Neural cell (in vitro differentiated cells): ENCODE measurements at regions not wholly inside any gene's neighbourhood (a gene's known extent, or its start where the extent isn't known, plus 50 kb on each side); places are given as distances from the start of the nearest gene placed in this dataset.
"Not testable (repeated sequence)": the region's sequence is repeated elsewhere in the genome, so short reads cannot be mapped to it uniquely, and the experiment has no call there.

Experiments
- H2AFZ ChIP-seq: fragments of 200-600, 300-800 bp; sonication (generic), shearing (Covaris generic); 2 replicates; pipeline ENCODE4 v1.6.0; 2014; ENCODE audit warnings: low read depth, mild to moderate bottlenecking, antibody characterized with exemption, low read length, moderate library complexity
- H3F3A ChIP-seq: fragments of 200-600 bp; shearing (Covaris generic); 2 replicates; pipeline ENCODE4 v1.6.1; 2016; ENCODE audit warnings: mild to moderate bottlenecking, moderate library complexity, mixed read lengths, antibody characterized with exemption, low read length; ENCODE audit not compliant: insufficient read depth, poor library complexity, severe bottlenecking
- H3K27ac ChIP-seq: fragments of 200-600, 300-800 bp; sonication (generic), shearing (Covaris generic); 2 replicates; pipeline ENCODE4 v1.5.1; 2014; ENCODE audit warnings: mild to moderate bottlenecking, low read length, moderate library complexity
- H3K27me3 ChIP-seq: fragments of 300-800, 200-600 bp; sonication (generic), shearing (Covaris generic); 2 replicates; pipeline ENCODE4 v1.6.0; 2014; ENCODE audit warnings: mild to moderate bottlenecking, low read depth, low read length, moderate library complexity; ENCODE audit not compliant: insufficient read depth
- H3K36me3 ChIP-seq: fragments of 300-800, 200-600 bp; sonication (generic), shearing (Covaris generic); 2 replicates; pipeline ENCODE4 v1.5.1; 2014; ENCODE audit warnings: mild to moderate bottlenecking, antibody characterized with exemption, low read length, moderate library complexity; ENCODE audit not compliant: insufficient read depth
- H3K4me2 ChIP-seq: fragments of 300-800, 200-600 bp; sonication (generic), shearing (Covaris generic); 2 replicates; pipeline ENCODE4 v1.6.0; 2014; ENCODE audit warnings: mild to moderate bottlenecking, low read length
- H3K4me3 ChIP-seq: fragments of 300-800, 200-600 bp; sonication (generic), shearing (Covaris generic); 2 replicates; pipeline ENCODE4 v1.5.1; 2014; ENCODE audit warnings: mild to moderate bottlenecking, low read length, moderate library complexity
- H3K79me2 ChIP-seq: fragments of 200-600 bp; shearing (Covaris generic); replicated peaks from 2 replicates; pipeline ENCODE4 v1.6.0; 2014; ENCODE audit warnings: mild to moderate bottlenecking, low read length, moderate library complexity; ENCODE audit not compliant: insufficient read depth
- H3K9ac ChIP-seq: fragments of 300-800, 200-600 bp; sonication (generic), shearing (Covaris generic); 2 replicates; pipeline ENCODE4 v1.6.1; 2016; ENCODE audit warnings: mild to moderate bottlenecking, low read length, mixed read lengths
- H3K9me2 ChIP-seq: fragments of 200-600 bp; shearing (Covaris generic); 2 replicates; pipeline ENCODE4 v1.6.1; 2016; ENCODE audit warnings: mild to moderate bottlenecking, low read length, mixed read lengths; ENCODE audit not compliant: insufficient read depth
- H3K9me3 ChIP-seq: fragments of 200-600, 300-800 bp; sonication (generic), shearing (Covaris generic); 2 replicates; pipeline ENCODE4 v1.6.1; 2016; ENCODE audit warnings: mild to moderate bottlenecking, mixed run types, low read length, moderate library complexity, mixed read lengths
- H4K20me1 ChIP-seq: fragments of 200-600 bp; shearing (Covaris generic); 2 replicates; pipeline ENCODE4 v1.6.1; 2016; ENCODE audit warnings: mild to moderate bottlenecking, mixed run types; ENCODE audit not compliant: insufficient read depth
- EP300 ChIP-seq: fragments of 450-650 bp; conservative IDR thresholded peaks from 2 replicates; pipeline ENCODE4 v1.6.1; 2014; ENCODE audit warnings: antibody characterized with exemption, mild to moderate bottlenecking, moderate library complexity; ENCODE audit not compliant: poor library complexity, severe bottlenecking
- EZH2 ChIP-seq: fragments of 200-600, 300-800 bp; shearing (Covaris generic), sonication (generic); IDR thresholded peaks from 2 replicates; pipeline ENCODE4 v1.6.1; 2014; ENCODE audit warnings: antibody characterized with exemption, low read length, borderline replicate concordance, mild to moderate bottlenecking; ENCODE audit not compliant: insufficient read depth, poor library complexity, severe bottlenecking
- MXI1 ChIP-seq: fragments of 450-650 bp; conservative IDR thresholded peaks from 2 replicates; pipeline ENCODE4 v1.6.1; 2014; ENCODE audit warnings: antibody characterized with exemption, mild to moderate bottlenecking; ENCODE audit not compliant: poor library complexity, severe bottlenecking
- POLR2AphosphoS5 ChIP-seq: IDR thresholded peaks from 2 replicates; pipeline ENCODE4 v1.6.1; 2012
- RAD21 ChIP-seq: fragments of 450-650 bp; conservative IDR thresholded peaks from 2 replicates; pipeline ENCODE4 v1.6.1; 2014; ENCODE audit warnings: antibody characterized with exemption, mild to moderate bottlenecking, moderate library complexity
- SMC3 ChIP-seq: fragments of 450-650 bp; conservative IDR thresholded peaks from 2 replicates; pipeline ENCODE4 v1.6.1; 2014; ENCODE audit warnings: antibody characterized with exemption, mild to moderate bottlenecking, moderate library complexity; ENCODE audit not compliant: poor library complexity
- TAF1 ChIP-seq: IDR thresholded peaks from 2 replicates; pipeline ENCODE4 v1.6.1; 2012; ENCODE audit warnings: low read depth
- TF ChIP-seq, protein P1 (sequence below): IDR thresholded peaks from 2 replicates; pipeline ENCODE4 v1.6.1; 2012; ENCODE audit warnings: borderline replicate concordance
- TF ChIP-seq, protein P2 (sequence below): fragments of 450-650 bp; IDR thresholded peaks from 2 replicates; pipeline ENCODE4 v1.5.1; 2014; ENCODE audit warnings: antibody characterized with exemption, mild to moderate bottlenecking, moderate library complexity; ENCODE audit not compliant: poor library complexity, severe bottlenecking

DNA sequence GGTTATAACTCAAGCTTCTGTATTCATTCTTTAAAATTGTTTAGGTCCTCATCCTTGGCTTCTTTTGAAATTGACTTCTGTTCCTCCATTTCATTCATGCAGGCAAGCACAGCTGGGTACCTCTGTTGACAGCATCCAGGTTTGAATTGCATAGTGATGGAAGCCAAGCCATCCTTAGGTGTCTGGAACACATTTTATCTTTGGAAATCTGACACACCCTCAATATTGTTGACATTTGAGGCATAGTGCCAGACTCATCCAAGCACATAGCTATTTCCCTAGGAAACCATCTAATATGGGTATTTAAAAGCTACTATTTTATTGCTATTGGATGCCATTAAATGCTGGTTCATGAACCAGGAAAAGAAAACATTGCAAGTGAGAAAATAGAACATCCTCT is 142.1 kb upstream of the PTPRZ1 start:
- no peaks in the 10 kb centered on the region for H3K36me3 ChIP-seq
- no peak overlapping the region for H2AFZ ChIP-seq
- H3F3A ChIP-seq, result no peaks in the 10 kb centered on the region
- no peaks in the 10 kb centered on the region for H3K27me3 ChIP-seq
- H3K9ac ChIP-seq, result no peak overlapping the region
- H3K27ac ChIP-seq, result no peak overlapping the region
- no peaks in the 10 kb centered on the region for H4K20me1 ChIP-seq
- no peak overlapping the region for H3K4me3 ChIP-seq
- no peaks in the 10 kb centered on the region for H3K79me2 ChIP-seq
- TF ChIP-seq EZH2 (no peak), RAD21 (no peak), MXI1 (no peak), EP300 (no peak), SMC3 (no peak), TAF1 (no peak), POLR2AphosphoS5 (no peak)
- TF ChIP-seq, protein P1, sequence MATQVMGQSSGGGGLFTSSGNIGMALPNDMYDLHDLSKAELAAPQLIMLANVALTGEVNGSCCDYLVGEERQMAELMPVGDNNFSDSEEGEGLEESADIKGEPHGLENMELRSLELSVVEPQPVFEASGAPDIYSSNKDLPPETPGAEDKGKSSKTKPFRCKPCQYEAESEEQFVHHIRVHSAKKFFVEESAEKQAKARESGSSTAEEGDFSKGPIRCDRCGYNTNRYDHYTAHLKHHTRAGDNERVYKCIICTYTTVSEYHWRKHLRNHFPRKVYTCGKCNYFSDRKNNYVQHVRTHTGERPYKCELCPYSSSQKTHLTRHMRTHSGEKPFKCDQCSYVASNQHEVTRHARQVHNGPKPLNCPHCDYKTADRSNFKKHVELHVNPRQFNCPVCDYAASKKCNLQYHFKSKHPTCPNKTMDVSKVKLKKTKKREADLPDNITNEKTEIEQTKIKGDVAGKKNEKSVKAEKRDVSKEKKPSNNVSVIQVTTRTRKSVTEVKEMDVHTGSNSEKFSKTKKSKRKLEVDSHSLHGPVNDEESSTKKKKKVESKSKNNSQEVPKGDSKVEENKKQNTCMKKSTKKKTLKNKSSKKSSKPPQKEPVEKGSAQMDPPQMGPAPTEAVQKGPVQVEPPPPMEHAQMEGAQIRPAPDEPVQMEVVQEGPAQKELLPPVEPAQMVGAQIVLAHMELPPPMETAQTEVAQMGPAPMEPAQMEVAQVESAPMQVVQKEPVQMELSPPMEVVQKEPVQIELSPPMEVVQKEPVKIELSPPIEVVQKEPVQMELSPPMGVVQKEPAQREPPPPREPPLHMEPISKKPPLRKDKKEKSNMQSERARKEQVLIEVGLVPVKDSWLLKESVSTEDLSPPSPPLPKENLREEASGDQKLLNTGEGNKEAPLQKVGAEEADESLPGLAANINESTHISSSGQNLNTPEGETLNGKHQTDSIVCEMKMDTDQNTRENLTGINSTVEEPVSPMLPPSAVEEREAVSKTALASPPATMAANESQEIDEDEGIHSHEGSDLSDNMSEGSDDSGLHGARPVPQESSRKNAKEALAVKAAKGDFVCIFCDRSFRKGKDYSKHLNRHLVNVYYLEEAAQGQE, result no peak
- TF ChIP-seq, protein P2, sequence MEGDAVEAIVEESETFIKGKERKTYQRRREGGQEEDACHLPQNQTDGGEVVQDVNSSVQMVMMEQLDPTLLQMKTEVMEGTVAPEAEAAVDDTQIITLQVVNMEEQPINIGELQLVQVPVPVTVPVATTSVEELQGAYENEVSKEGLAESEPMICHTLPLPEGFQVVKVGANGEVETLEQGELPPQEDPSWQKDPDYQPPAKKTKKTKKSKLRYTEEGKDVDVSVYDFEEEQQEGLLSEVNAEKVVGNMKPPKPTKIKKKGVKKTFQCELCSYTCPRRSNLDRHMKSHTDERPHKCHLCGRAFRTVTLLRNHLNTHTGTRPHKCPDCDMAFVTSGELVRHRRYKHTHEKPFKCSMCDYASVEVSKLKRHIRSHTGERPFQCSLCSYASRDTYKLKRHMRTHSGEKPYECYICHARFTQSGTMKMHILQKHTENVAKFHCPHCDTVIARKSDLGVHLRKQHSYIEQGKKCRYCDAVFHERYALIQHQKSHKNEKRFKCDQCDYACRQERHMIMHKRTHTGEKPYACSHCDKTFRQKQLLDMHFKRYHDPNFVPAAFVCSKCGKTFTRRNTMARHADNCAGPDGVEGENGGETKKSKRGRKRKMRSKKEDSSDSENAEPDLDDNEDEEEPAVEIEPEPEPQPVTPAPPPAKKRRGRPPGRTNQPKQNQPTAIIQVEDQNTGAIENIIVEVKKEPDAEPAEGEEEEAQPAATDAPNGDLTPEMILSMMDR, result no peak
- no peaks in the 10 kb centered on the region for H3K9me2 ChIP-seq
- no peaks in the 10 kb centered on the region for H3K9me3 ChIP-seq
- H3K4me2 ChIP-seq, result no peak overlapping the region

DNA sequence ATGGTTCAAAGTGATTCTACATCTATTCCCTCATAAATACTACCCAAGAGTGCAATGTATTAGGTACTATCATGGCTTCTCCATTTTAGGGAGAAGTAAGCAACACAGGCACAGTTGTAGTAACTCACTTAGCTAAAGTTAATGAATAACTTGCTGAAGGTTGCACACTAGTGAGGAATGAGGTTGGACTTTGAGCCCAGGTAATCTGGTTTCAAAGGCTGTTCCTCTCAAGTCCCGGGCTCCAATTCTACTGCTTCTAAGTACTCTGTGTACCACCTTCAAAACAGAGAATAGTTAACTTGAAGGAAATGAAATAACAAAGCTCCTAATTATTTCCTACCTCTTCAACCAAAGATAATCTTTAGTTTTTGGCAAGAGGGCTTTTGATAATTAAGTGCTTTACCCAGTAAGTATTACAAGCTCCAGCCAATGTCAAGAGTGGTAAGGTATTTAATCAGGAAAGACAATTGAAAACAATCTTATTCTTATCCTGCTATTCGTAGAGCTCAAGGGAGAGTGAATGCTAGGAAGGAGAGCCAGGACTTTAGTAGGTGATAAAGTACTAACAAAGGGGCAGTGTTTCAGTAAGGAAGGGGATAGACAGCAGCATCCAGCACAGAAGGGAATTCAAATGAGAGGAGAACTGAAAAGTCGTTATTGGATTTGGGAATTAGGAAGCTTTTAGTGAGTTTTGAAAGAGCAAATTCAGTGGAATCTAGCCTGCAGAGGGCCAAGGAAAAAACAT is 158.2 kb upstream of the PTPRZ1 start:
- TF ChIP-seq MXI1, result no peak
- TF ChIP-seq TAF1, result no peak
- Histone ChIP-seq H3K4me3 (no peak overlapping the region), H3K36me3 (no peaks in the 10 kb centered on the region), H3K27ac (no peak overlapping the region), H3K9me2 (no peaks in the 10 kb centered on the region), H3K27me3 (no peaks in the 10 kb centered on the region), H3K9ac (no peak overlapping the region), H3F3A (no peaks in the 10 kb centered on the region), H3K79me2 (no peaks in the 10 kb centered on the region), H4K20me1 (no peaks in the 10 kb centered on the region), H2AFZ (no peak overlapping the region), H3K4me2 (no peak overlapping the region), H3K9me3 (peaks cover 6% of the 10 kb centered on the region)

DNA sequence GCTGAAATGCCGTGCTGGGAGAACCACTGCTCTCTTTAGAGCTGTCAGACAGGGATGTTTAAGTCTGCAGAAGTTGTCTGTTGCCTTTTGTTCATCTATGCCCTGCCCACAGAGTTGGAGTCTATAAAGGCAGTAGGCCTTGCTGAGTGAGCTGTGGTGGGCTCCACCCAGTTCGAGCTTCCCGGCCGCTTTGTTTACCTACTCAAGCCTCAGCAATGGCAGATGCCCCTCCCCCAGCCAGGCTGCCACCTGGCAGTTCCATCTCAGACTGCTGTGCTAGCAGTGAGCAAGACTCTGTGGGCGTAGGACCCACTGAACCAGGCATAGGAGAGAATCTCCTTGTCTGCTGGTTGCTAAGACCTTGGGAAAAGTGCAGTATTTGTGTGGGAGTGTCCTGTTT is 160.0 kb upstream of the PTPRZ1 start:
- H2AFZ ChIP-seq, H3F3A ChIP-seq, H3K9me2 ChIP-seq, H3K4me2 ChIP-seq, H3K9ac ChIP-seq, H4K20me1 ChIP-seq, H3K27me3 ChIP-seq, H3K4me3 ChIP-seq, H3K36me3 ChIP-seq, H3K9me3 ChIP-seq, H3K27ac ChIP-seq, H3K79me2 ChIP-seq: not testable (repeated sequence)
